NCI-H748 treated with DMSO at 0.1 percent for 48 hours (cell line): ENCODE measurements at regions not wholly inside any gene's neighbourhood (a gene's known extent, or its start where the extent isn't known, plus 50 kb on each side); places are given as distances from the start of the nearest gene placed in this dataset.
"Not testable (repeated sequence)": the region's sequence is repeated elsewhere in the genome, so short reads cannot be mapped to it uniquely, and the experiment has no call there.

ENCODE experiments used
- DNase-seq: peaks from one replicate; lab custom pipeline; 2025; lab: John Stamatoyannopoulos, UW

- no peak for DNase-seq
Observed at GRCh38 chr21:15278279-15278678, 213.5 kb upstream of the NRIP1 start.

DNA sequence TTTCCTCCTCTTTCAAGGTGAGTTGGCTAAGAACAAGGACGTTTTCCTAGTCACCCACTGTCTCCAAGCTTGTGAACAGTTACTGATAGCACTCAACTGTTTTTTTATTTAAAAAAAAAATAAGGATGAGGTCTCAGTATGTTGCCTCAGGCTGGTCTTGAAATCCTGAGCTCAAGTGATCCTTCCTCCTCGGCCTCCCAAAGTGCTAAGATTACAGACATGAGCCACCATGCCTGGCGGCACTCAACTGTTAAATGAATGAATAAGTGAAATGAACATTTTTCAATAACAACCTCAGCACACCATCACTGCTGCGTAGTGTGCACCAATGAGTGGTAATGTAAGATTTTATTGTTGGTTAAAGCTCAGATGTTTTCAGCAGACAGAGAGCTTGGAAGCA, 214.1 kb upstream of the NRIP1 start:
- no peak for DNase-seq

- DNase-seq: no peak
Observed at GRCh38 chr21:15279482-15279881, 214.7 kb upstream of the NRIP1 start.

DNA sequence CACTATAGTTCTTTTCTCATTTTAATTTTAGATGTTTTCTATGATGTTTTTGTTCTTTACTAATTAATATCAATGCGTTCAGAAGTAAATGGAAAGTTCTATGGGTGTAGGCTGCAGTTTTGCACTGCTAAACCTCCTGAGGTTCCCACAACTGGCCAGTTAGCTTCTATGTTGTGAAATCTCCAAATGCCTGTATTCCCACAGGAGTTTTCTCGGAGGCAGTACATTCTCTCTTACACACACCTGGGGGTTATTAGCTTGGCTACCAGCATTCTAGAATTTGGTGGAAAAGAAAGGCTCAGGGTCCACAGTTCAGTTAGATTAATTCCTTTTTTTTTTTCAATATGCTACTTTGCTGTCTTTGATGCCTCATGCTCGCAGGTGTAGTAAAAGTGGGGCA, 216.9 kb upstream of the NRIP1 start:
- no peak for DNase-seq

DNA sequence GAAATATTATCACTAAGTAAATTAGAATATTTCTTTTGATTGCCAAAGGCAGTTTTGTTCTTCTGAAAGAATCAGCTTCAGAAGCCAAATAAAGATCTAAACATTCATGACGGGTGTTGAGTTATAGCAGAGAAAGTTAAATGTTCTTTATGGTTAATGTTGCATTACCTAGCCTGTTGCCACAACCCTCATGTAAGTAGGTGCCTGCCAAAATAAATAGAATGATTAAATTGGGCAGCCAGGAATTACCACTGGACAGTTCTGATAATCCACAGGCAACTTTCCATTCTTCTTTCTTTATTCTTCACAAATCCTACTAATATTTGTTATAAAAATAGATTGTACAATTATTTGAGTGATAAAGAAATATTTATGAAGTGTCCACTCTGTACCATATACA, 217.9 kb upstream of the NRIP1 start:
- no peak for DNase-seq

- DNase-seq: no peak
Observed at GRCh38 chr21:15283138-15283537, 218.3 kb upstream of the NRIP1 start.

- DNase-seq: no peak
Observed at GRCh38 chr21:15283789-15284188, 219.0 kb upstream of the NRIP1 start.

DNA sequence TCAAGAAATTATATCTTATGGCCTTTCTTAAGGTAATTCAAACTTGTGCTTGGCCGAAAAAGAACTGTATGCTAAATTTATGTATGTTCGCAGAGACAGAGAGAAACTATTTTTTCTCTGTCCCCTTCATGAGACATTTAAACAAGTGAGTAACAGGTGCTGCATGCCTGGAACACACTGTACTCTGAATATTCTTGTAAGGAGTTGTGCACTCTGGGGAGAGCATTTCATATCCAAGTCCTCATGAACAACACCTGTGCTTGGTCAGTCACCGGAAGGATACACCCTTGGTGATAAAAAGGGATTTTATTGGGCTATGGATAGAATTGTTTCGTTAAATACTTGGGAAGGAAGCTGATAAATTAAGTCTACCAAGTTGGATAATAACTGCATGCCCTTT, 220.8 kb upstream of the NRIP1 start:
- no peak for DNase-seq

- DNase-seq: no peak
Observed at GRCh38 chr21:15289246-15289645, 224.4 kb upstream of the NRIP1 start.

GRCh38 chr21:15289896-15290841, 225.4 kb upstream of the NRIP1 start:
- DNase-seq: peak; percentile 78

- no peak for DNase-seq
Observed at GRCh38 chr21:15291621-15292266, 226.9 kb upstream of the NRIP1 start.

GRCh38 chr21:15293240-15293639, 228.4 kb upstream of the NRIP1 start:
- DNase-seq: no peak

DNA sequence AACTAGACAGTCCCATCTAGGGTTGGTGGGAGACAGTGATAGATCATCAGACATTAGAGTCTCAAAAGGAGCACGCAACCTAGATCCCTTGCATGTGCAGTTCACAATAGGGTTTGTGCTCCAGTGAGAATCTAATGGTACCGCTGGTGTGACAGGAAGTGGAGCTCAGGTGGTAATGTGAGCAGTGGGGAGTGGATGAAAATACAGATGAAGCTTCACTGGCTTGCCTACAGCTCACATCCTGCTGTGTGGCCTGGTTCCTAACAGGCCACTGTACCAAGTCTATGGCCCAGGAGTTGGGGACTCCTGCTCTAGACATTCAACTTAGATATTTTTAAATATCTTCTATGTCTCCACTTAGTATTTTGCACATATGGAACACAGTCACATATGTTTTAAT, 231.1 kb upstream of the NRIP1 start:
- no peak for DNase-seq

DNA sequence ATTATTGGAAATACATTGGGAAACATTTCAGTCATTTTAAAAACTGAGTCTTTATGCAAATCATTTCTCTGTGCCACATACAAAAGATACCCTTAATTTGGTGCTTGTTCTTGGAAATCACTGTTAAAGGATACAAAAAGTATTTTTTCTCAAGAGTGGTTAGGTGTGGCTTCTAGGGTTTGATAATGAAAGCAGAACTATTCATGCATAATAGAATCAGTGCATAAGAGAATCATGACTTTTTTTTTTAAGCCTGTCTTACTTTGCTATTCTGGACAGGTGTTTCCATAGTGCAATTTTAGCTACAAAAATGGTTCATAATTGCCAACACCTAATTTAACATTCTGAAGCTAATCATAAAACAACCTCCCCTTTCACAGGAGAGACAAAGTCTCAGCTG, 233.0 kb upstream of the NRIP1 start:
- DNase-seq: no peak

- no peak for DNase-seq
Observed at GRCh38 chr21:15298306-15298705, 233.5 kb upstream of the NRIP1 start.

DNA sequence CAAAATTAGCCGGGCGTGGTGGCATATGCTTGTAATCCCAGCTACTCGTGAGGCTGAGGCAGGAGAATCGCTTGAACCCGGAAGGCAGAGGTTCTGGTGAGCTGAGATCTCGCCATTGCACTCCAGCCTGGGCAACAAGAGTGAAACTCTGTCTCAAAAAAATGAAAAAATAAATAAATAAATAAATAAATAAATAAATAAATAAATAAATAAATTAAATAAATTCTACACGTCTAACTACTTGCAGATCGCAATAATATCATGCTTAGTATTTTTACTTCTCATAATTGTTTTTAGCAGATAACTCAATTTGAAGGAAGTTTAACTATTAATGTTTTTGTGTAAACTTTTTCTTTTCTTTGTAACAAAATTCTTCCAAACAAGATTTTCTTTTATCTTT, 234.0 kb upstream of the NRIP1 start:
- DNase-seq: not testable (repeated sequence)

GRCh38 chr21:15300131-15300530, 235.3 kb upstream of the NRIP1 start:
- DNase-seq: no peak

DNA sequence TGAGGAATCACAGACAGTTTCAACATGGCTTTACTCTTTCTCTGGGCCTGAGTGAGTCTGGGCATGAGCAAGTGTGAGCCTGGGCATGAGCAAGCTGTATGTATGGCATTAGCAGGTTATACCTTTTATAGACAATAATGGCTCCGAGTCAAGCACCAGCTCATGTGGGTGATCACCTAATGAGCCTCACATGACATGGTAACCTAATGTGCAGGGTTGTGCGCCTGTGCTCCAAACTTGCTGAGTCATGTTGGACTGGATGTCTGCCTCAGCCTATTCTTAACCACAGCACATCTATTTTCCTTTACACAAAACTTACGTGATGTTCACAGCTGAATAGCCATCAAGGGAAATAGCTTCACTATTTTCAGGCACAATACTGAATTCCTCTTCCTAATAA, 236.2 kb upstream of the NRIP1 start:
- no peak for DNase-seq

- DNase-seq: no peak
Observed at GRCh38 chr21:15301736-15302135, 236.9 kb upstream of the NRIP1 start.

DNA sequence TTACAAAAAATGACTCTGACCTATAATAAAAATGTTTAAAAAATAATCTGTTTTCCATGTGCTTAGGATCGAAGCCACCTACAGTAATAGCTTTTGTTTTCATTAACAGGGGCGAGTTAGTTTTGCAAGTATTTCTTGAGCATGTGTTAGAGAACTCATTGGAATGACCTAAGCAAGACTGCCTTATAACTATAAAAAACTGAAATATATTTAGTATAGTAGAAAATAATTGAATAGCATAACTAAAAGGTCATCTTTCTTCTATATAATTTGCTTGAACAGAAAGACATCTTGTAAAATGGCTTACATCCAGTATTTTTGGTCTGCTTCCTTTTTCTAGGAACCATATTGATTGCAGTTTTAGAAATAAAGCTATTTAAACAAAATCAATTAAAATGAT, 241.5 kb upstream of the NRIP1 start:
- DNase-seq: no peak

DNA sequence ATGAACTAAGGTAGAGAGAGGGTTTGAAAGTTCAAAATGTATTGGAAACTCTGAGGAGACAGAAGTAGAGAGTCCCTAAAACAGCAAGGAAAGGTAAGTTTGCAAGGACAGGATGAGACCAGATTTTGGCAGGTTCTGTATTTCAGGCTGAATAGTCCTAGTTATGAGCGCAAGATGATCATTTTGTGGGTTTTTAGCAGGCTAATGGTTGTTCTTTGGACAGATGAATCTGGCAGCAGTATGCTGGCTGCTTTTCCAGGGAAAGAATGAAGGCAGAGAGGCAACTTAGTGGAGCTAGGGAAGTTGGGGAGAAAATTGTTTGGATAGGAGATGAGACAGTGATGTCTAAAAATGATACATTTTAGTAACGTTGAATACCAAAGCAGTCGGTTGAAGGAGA, 243.5 kb upstream of the NRIP1 start:
- no peak for DNase-seq

- no peak for DNase-seq
Observed at GRCh38 chr21:15309022-15309590, 244.3 kb upstream of the NRIP1 start.

GRCh38 chr21:15309721-15310120, 244.9 kb upstream of the NRIP1 start:
- DNase-seq: no peak
